HG02884 (cell line): ENCODE measurements at regions not wholly inside any gene's neighbourhood (a gene's known extent, or its start where the extent isn't known, plus 50 kb on each side); places are given as distances from the start of the nearest gene placed in this dataset.
"Not testable (repeated sequence)": the region's sequence is repeated elsewhere in the genome, so short reads cannot be mapped to it uniquely, and the experiment has no call there.

Experiments
- ATAC-seq: cut with Tn5 transposase; IDR thresholded peaks from one replicate; pipeline ENCODE4 v1.9.1; 2021; ENCODE audit warnings: mild to moderate bottlenecking, moderate library complexity; ENCODE audit not compliant: unreplicated experiment

DNA sequence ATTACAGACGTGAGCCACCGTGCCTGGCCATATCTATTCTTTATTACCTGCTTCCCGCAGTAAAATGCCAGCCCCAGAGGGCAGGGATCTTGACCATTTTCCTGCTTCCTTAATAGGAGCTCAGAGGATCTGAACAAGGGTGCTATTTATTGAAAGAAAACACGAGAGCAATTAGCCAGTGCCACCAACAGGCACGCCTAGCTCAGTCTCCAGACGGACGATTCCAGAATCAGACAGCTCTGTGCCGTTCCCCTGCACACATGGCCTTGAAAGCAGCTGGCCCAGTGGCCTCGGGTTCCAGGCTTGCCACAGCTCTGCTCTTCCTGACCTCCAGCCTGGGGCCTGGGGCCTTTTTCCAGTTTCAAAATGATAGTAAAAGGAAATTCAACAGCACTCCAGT is 135.2 kb upstream of the RFLNA start:
- ATAC-seq: no peak

- no peak for ATAC-seq
Measured at GRCh38 chr12:124160097-124160756, 134.7 kb upstream of the RFLNA start.

- not testable (repeated sequence) for ATAC-seq
Measured at GRCh38 chr12:124161402-124161801, 133.5 kb upstream of the RFLNA start.

- no peak for ATAC-seq
Measured at GRCh38 chr12:124162151-124163110, 132.5 kb upstream of the RFLNA start.

- ATAC-seq: no peak
Measured at GRCh38 chr12:124165695-124166094, 129.2 kb upstream of the RFLNA start.

GRCh38 chr12:124167141-124167540 is 127.8 kb upstream of the RFLNA start:
- ATAC-seq: no peak

DNA sequence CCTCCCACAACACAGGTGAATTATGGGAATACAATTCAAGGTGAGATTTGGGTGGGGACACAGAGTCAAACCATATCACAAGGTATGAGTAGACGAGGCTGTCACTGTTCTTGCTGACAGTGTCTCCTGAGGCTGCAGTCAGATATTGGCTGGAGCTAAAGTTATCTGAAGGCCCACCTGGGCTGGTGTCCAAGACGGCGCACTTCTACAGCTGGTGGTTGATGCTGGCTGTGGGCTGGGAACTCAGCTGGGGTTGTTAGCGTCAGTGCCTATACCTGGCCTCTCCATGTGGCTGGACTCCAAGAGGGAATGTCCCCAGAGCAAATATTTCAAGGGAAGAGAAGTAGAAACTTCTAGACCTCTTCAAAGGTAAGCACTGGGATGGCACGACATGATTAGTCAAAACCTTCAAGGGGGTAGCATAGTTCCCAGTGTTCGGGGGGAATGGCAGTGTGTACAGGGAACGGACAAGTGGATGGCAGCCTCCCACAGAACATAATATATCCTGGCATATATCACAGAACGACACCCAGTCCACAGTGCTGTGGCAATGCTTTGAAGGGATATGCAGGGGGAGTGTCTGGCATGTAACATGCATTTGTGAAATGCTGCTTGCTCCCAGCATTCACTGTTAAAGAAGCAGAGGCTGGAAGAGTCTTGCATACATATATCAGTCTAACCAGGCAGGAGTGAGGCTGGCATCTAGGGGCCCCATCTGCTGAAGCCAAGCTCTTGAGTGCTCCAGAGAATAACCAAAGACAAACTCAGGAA is 126.7 kb upstream of the RFLNA start:
- no peak for ATAC-seq

GRCh38 chr12:124169577-124170284 is 125.2 kb upstream of the RFLNA start:
- no peak for ATAC-seq

- no peak for ATAC-seq
Measured at GRCh38 chr12:124170760-124171159, 124.1 kb upstream of the RFLNA start.

- no peak for ATAC-seq
Measured at GRCh38 chr12:124171231-124171979, 123.5 kb upstream of the RFLNA start.

DNA sequence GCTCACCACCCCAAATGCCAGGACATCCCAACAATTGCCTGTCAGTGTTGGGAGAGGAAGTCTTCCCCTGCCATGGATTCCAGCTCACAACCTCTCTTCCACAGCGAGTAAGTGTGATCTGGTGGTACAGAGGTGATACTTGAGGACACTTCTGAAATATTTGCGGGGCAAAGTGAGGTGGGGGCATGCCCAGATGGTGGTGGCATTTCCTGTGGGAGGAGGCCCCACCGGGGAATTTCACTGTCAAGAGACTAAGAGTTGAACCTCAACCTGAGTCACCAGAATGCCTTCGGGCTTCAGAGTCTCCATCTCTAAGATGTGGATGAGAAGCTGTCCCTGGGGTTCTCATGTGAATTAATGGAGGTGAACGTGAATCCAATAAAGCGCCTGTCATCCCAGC is 122.3 kb upstream of the RFLNA start:
- no peak for ATAC-seq

GRCh38 chr12:124173692-124174091 is 121.2 kb upstream of the RFLNA start:
- no peak for ATAC-seq

- no peak for ATAC-seq
Measured at GRCh38 chr12:124174451-124175348, 120.2 kb upstream of the RFLNA start.

- ATAC-seq: no peak
Measured at GRCh38 chr12:124175704-124176103, 119.2 kb upstream of the RFLNA start.

GRCh38 chr12:124177276-124177950 is 117.5 kb upstream of the RFLNA start:
- no peak for ATAC-seq

DNA sequence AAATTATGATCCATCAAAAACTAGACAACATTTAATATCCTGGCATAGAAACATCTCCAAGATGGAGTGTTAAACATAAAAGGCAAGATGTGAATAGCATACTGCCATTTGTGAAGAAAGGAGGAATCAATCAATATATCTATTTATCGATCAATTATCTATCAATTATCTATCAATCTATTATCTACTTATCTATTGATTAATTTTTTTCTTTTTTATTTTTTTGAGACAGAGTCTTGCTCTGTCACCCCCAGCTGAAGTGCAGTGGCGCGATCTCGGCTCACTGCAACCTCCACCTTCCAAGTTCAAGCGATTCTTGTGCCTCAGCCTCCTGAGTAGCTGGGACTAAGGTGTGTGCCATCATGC is 117.0 kb upstream of the RFLNA start:
- no peak for ATAC-seq

DNA sequence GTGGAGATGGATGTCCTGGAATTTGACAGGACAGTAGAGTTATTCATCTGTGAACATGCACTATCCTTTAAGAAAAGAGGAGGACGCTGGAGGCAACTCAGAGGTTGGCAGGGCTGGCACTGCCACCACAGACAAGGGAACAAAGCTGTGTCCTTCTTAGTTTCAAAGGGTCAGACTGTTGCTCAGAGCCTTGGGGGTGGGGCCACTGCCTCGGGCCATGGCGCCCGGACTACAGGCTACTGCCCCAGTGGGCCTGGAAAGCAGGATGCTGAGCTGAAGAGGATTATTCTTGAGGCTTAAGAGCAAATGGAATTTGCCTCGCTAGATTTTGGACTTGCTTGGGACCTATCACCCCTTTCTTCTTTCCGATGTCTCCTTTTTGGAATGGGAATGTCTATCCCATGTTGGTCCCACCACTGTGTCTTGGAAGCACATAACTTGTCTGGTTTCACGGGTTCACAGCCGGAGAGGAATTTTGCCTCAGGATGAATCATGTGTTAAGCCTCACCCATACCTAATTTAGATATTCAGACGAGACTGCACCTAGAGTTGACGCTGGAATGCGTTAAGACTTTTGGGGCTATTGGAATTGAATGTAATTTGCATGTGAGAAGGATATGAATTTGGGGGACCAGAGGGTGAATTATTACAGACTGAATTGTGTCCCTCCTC is 114.8 kb upstream of the RFLNA start:
- no peak for ATAC-seq

- no peak for ATAC-seq
Measured at GRCh38 chr12:124183172-124183571, 111.7 kb upstream of the RFLNA start.
